ENCODE measurements at regions not wholly inside any gene's neighbourhood (a gene's known extent, or its start where the extent isn't known, plus 50 kb on each side); places are given as distances from the start of the nearest gene placed in this dataset.
"Not testable (repeated sequence)": the region's sequence is repeated elsewhere in the genome, so short reads cannot be mapped to it uniquely, and the experiment has no call there.

GRCh38 chr5:98318386-98318785 is 455.1 kb upstream of the RGMB start:
- Mint-ChIP-seq H3K4me1 (no peaks in the 10 kb centered on the region), H3K27me3 (ENCODE audit: low read depth in 2 of 2) (no peaks in the 10 kb centered on the region), H3K36me3 (no peaks in the 10 kb centered on the region), H3K9me3 (peaks cover 5 to 9% of the 10 kb centered on the region in 2 donors), H3K4me3 (no peak overlapping the region), H3K27ac (no peak overlapping the region)
- DNase-seq (no peak), ATAC-seq (no peak)
- Histone ChIP-seq H3K27ac (ENCODE audit: low read length) (no peak overlapping the region), H3K36me3 (ENCODE audit: control insufficient read depth, insufficient read depth, low read length) (no peaks in the 10 kb centered on the region), H3K27me3 (ENCODE audit: control insufficient read depth, insufficient read depth, low read length) (no peaks in the 10 kb centered on the region), H3K9me3 (ENCODE audit: control insufficient read depth, insufficient read depth, low read length) (no peaks in the 10 kb centered on the region), H3K4me1 (ENCODE audit: control insufficient read depth, insufficient read depth, low read length) (no peaks in the 10 kb centered on the region), H3K4me3 (ENCODE audit: low read length) (no peak overlapping the region)
- intact Hi-C loops (cut with micrococcal nuclease): no loop called here
- TF ChIP-seq CTCF (IDR thresholded peaks at IDR 0.05): no peak

- no peak for ATAC-seq
- Histone ChIP-seq H3K36me3 (ENCODE audit: control insufficient read depth, insufficient read depth, low read length) (no peaks in the 10 kb centered on the region), H3K4me3 (ENCODE audit: low read length) (no peak overlapping the region), H3K9me3 (ENCODE audit: control insufficient read depth, insufficient read depth, low read length) (no peaks in the 10 kb centered on the region), H3K4me1 (ENCODE audit: control insufficient read depth, insufficient read depth, low read length) (no peaks in the 10 kb centered on the region), H3K27me3 (ENCODE audit: control insufficient read depth, insufficient read depth, low read length) (no peaks in the 10 kb centered on the region), H3K27ac (ENCODE audit: low read length) (no peak overlapping the region)
- DNase-seq: no peak
- intact Hi-C loops (cut with micrococcal nuclease): no loop called here
- Mint-ChIP-seq H3K9me3 (peaks cover 3 to 9% of the 10 kb centered on the region in 2 donors), H3K4me3 (no peak overlapping the region), H3K27ac (no peak overlapping the region), H3K27me3 (ENCODE audit: low read depth in 2 of 2) (no peaks in the 10 kb centered on the region), H3K4me1 (no peaks in the 10 kb centered on the region), H3K36me3 (no peaks in the 10 kb centered on the region)
- 94% methylated on average over 4 of the region's 7 CpGs for WGBS (ENCODE audit: insufficient coverage)
- TF ChIP-seq CTCF (IDR thresholded peaks at IDR 0.05): no peak
These were observed 454.0 kb upstream of the RGMB start for GRCh38 chr5:98319299-98320011.

GRCh38 chr5:98320343-98320742 is 453.1 kb upstream of the RGMB start:
- Histone ChIP-seq H3K4me3 (ENCODE audit: low read length) (no peak overlapping the region), H3K4me1 (ENCODE audit: control insufficient read depth, insufficient read depth, low read length) (no peaks in the 10 kb centered on the region), H3K9me3 (ENCODE audit: control insufficient read depth, insufficient read depth, low read length) (no peaks in the 10 kb centered on the region), H3K27me3 (ENCODE audit: control insufficient read depth, insufficient read depth, low read length) (no peaks in the 10 kb centered on the region), H3K36me3 (ENCODE audit: control insufficient read depth, insufficient read depth, low read length) (no peaks in the 10 kb centered on the region), H3K27ac (ENCODE audit: low read length) (no peak overlapping the region)
- DNase-seq: no peak
- no peak for ATAC-seq
- Mint-ChIP-seq H3K4me1 (no peaks in the 10 kb centered on the region), H3K27ac (no peak overlapping the region), H3K36me3 (no peaks in the 10 kb centered on the region), H3K9me3 (peaks cover 0 to 7% of the 10 kb centered on the region in 2 donors), H3K4me3 (no peak overlapping the region), H3K27me3 (ENCODE audit: low read depth in 2 of 2) (no peaks in the 10 kb centered on the region)
- 73% methylated on average over 2 of the region's 2 CpGs for WGBS (ENCODE audit: insufficient coverage)
- intact Hi-C loops (cut with micrococcal nuclease): no loop called here
- no peak for TF ChIP-seq CTCF (IDR thresholded peaks at IDR 0.05)

GRCh38 chr5:98321361-98321760 is 452.1 kb upstream of the RGMB start:
- no peaks in the 10 kb centered on the region for H3K9me3 ChIP-seq (ENCODE audit: control insufficient read depth, insufficient read depth, low read length)
- H3K4me3 ChIP-seq (ENCODE audit: low read length): no peak overlapping the region
- H3K27ac ChIP-seq (ENCODE audit: low read length): no peak overlapping the region
- Mint-ChIP-seq H3K4me3 (no peak overlapping the region), H3K4me1 (no peaks in the 10 kb centered on the region), H3K36me3 (no peaks in the 10 kb centered on the region), H3K27ac (no peak overlapping the region), H3K9me3 (peaks cover 0 to 6% of the 10 kb centered on the region in 2 donors), H3K27me3 (ENCODE audit: low read depth in 2 of 2) (no peaks in the 10 kb centered on the region)
- DNase-seq: no peak
- WGBS (ENCODE audit: insufficient coverage): 95% methylated on average over 3 of the region's 3 CpGs
- H3K4me1 ChIP-seq (ENCODE audit: control insufficient read depth, insufficient read depth, low read length): no peaks in the 10 kb centered on the region
- H3K36me3 ChIP-seq (ENCODE audit: control insufficient read depth, insufficient read depth, low read length): no peaks in the 10 kb centered on the region
- no peak for TF ChIP-seq CTCF (IDR thresholded peaks at IDR 0.05)
- H3K27me3 ChIP-seq (ENCODE audit: control insufficient read depth, insufficient read depth, low read length): no peaks in the 10 kb centered on the region
- no peak for ATAC-seq
- intact Hi-C loops (cut with micrococcal nuclease): no loop called here

- H3K4me1 Mint-ChIP-seq; H3K27me3 Mint-ChIP-seq (ENCODE audit: low read depth in 2 of 2); H3K27ac Mint-ChIP-seq; DNase-seq; H3K27ac ChIP-seq (ENCODE audit: low read length); H3K27me3 ChIP-seq (ENCODE audit: control insufficient read depth, insufficient read depth, low read length); H3K9me3 ChIP-seq (ENCODE audit: control insufficient read depth, insufficient read depth, low read length); H3K4me3 ChIP-seq (ENCODE audit: low read length); H3K36me3 ChIP-seq (ENCODE audit: control insufficient read depth, insufficient read depth, low read length); H3K36me3 Mint-ChIP-seq; intact Hi-C loops (cut with micrococcal nuclease); H3K4me1 ChIP-seq (ENCODE audit: control insufficient read depth, insufficient read depth, low read length); H3K4me3 Mint-ChIP-seq; H3K9me3 Mint-ChIP-seq; ATAC-seq: not testable (repeated sequence)
- WGBS (ENCODE audit: insufficient coverage): no CpG with 5 or more reads among the region's 3 CpGs
These were observed 448.3 kb upstream of the RGMB start for GRCh38 chr5:98325187-98325586.
